ENCODE measurements at regions not wholly inside any gene's neighbourhood (a gene's known extent, or its start where the extent isn't known, plus 50 kb on each side); places are given as distances from the start of the nearest gene placed in this dataset.

DNA sequence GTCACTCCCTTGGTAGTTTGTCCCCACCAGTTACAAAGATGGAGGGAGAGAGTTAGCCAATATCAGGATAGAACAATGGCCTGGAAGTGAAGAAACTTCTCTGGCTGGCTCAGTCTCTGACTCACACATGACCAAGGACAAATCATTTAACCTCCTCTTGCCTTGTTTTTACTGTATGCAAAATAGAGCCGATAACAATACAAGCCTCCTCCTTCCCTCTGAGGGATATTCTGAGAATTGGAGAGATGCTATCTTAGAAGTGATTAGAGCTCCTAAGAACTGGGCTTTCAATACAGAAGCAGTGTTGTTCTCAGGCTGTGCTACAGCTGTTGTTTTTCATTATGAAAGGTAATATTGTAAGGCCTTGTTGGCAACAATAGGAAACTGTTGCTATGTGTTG is 87.7 kb upstream of the EGR2 start:
- DNase-seq (ENCODE audit: extremely low read depth, low read depth), result no peak
- TF ChIP-seq, protein P1, sequence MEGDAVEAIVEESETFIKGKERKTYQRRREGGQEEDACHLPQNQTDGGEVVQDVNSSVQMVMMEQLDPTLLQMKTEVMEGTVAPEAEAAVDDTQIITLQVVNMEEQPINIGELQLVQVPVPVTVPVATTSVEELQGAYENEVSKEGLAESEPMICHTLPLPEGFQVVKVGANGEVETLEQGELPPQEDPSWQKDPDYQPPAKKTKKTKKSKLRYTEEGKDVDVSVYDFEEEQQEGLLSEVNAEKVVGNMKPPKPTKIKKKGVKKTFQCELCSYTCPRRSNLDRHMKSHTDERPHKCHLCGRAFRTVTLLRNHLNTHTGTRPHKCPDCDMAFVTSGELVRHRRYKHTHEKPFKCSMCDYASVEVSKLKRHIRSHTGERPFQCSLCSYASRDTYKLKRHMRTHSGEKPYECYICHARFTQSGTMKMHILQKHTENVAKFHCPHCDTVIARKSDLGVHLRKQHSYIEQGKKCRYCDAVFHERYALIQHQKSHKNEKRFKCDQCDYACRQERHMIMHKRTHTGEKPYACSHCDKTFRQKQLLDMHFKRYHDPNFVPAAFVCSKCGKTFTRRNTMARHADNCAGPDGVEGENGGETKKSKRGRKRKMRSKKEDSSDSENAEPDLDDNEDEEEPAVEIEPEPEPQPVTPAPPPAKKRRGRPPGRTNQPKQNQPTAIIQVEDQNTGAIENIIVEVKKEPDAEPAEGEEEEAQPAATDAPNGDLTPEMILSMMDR (IDR thresholded peaks at IDR 0.05; ENCODE audit: low read depth, low read length), result no peak

DNA sequence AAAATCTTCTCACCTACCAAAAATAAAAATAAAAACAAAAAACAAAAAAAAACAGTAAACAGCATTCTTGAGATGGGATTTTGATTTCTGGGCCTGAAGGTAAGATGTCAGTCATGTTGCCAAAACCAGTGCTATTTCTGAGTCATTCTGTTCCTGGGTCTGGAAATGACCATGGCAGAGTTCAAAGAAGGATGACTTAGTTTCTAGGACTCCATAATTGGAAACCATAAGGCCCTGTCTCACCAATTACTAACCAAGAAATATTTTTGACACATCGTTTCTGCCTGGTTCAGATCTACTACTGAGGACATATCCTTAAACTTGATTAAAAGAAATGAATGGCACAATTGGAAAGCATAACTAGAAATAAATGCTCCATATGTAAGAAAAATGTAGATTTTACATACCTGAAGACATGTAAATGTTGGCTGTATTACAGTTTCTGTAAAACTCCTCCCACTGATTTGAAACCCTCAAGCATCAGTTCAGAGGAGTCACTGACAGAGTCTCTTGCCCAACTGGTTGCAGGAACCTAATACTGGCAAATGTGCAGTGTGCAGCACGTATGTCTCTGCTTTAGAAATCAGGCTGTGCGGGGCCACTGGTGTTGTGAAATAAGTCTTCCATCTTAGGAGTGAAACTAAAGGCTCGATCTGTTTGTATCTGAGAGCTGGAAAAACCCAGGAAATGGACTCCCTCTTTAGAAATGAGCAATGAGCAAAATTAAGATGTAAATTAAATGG is 84.8 kb upstream of the EGR2 start:
- TF ChIP-seq, protein P1 (IDR thresholded peaks at IDR 0.05; ENCODE audit: low read depth, low read length), result no peak
- no peak for DNase-seq (ENCODE audit: extremely low read depth, low read depth)

DNA sequence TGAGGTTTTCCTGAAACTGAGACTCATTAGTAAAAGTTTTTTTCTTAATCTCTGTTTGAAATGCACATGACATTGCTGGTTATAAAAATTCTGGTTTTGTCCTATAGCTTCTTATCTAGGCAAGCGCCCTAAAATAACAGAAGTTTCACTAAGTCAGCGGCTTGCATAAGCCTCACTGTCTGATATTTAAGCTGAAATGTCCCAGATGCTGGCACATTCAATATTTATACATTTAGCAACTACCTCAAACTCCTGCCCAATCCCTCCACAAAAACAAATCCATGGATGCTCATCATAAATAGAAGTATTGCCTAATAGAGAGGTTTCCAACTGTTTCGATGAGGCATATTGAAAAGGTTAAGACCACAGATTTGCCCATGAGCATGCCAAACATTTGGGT is 83.1 kb upstream of the EGR2 start:
- no peak for DNase-seq (ENCODE audit: extremely low read depth, low read depth)
- TF ChIP-seq, protein P1 (IDR thresholded peaks at IDR 0.05; ENCODE audit: low read depth, low read length), result no peak

DNA sequence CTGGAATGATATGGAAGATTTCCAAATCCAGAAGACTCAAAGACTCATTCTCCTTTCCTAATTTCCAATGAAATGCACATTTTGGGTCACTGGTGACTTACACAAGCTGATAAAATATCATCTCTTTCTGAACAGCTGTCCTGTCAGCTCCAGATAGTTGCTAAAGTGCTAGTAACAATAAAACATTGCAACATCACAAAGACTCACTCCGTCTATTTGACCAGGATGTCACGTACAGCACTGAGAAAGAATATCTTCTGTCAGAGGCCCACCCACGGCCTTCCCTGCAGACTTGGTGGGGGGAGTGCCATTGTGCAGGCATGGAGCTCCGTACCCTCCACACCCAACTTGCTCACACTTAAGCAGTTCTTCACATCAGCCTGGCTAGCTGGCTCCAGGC is 78.9 kb upstream of the EGR2 start:
- DNase-seq (ENCODE audit: extremely low read depth, low read depth), result no peak
- TF ChIP-seq, protein P1 (IDR thresholded peaks at IDR 0.05; ENCODE audit: low read depth, low read length), result no peak

DNA sequence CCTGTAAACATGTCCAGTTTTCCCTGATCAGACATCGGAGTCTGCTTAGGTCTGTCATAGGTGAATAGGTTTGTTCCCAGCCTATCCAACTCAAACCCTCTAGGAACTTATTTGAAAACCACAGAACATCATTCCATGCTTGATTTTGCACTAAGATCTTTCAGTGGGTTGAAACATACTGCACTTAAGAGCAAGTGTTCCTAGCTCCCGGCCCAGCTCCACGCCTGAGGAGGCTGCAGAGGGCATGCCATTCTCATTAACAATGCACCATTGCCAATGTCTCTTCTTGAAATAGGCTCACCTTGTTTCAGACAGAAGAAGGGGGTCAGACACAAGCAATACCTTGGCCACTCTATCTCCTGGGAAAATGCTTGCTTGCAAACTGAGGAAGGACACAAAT is 78.0 kb upstream of the EGR2 start:
- DNase-seq (ENCODE audit: extremely low read depth, low read depth), result no peak
- TF ChIP-seq, protein P1 (IDR thresholded peaks at IDR 0.05; ENCODE audit: low read depth, low read length), result no peak

DNA sequence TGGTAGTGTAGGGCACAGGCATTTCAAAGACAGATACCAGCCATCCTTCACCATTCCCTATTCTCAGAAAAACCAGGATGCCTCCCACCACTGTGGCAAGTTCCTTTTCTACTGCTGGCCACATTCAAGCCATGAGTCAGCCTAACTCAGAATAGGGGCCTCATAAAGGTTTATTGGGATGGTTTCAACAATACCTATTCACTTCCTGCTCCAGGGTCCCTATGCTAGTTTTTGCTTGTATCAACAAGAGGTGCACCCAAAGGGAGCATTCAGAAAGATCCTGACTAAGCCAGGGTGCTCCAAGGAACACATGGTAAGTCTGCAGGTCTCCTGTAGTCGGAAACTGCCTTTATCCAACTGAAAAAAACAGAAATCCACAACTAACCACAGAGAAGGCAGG is 76.9 kb upstream of the EGR2 start:
- DNase-seq (ENCODE audit: extremely low read depth, low read depth), result no peak
- TF ChIP-seq, protein P1 (IDR thresholded peaks at IDR 0.05; ENCODE audit: low read depth, low read length), result no peak

DNA sequence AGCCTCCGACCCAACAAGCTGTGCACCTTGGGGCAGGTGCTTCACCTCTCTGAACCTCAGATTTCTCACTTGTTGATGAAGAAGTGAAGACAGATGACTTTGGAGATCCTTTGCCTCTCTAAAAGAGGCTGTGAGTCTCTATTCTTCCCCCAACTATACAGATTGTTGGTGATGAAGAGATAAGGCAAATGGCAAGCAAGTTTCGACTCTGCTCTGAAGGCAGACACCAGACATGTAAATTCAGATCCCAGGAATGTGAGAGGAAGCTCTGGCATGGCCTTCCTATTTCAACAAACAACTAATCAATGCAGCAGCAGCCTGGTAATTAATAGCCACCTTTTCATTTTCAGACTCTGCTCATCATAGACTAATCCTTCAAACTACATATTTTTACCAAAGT is 74.2 kb upstream of the EGR2 start:
- DNase-seq (ENCODE audit: extremely low read depth, low read depth), result no peak
- TF ChIP-seq, protein P1 (IDR thresholded peaks at IDR 0.05; ENCODE audit: low read depth, low read length), result no peak

Measured in AG09319 (cell line).